H54 (cell line): ENCODE measurements at regions not wholly inside any gene's neighbourhood (a gene's known extent, or its start where the extent isn't known, plus 50 kb on each side); places are given as distances from the start of the nearest gene placed in this dataset.

Experiments
- DNase-seq: peaks from one replicate; pipeline ENCODE4 v3.0.0; 2011; ENCODE audit warnings: low spot score, mixed read lengths; ENCODE audit not compliant: insufficient read length
- FAIRE-seq: peaks from 3 replicates; lab custom pipeline; 2011; peaks lifted over from hg19 to GRCh38; lab: Jason Lieb, UNC
- POLR2A ChIP-seq: IDR thresholded peaks from 2 replicates; pipeline ENCODE4 v1.6.1; 2011; ENCODE audit warnings: low read depth, mild to moderate bottlenecking, low read length

GRCh38 chr4:125459531-125459930, 144.8 kb downstream of the FAT4 start:
- no peak for TF ChIP-seq POLR2A
- no peak for DNase-seq
- no peak for FAIRE-seq

DNA sequence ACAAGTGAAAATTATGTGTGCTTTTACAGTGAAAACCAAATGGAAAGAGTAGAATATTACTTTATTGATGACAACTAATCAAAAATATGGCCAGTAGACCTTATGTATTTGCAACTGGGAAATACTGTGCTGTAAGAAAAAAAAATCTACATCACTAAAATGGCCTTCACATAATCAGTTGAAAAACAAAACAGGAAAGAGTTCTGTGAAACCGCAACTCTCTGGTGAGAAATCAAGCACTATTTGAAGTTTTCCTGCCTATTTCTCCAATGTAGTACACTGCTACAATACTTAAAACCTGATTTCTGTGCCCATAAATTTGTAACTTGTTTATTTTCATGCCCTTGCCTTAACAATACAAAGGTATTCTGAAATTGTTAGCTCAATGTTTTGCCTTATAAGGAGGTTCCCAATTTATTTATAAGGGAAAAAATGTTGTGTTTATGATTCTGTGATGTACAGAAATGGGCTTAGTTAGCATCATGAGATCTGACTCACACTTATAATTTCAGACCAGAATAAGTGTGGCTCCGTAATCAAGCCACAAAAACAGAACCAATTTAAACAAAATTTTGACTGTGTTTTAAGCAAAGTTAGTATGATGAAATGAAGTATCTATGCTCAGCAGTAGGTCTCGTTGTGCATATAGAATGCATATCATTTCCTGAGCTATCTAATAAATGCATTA, 147.1 kb downstream of the FAT4 start:
- no peak for FAIRE-seq
- TF ChIP-seq POLR2A: no peak
- DNase-seq: no peak

DNA sequence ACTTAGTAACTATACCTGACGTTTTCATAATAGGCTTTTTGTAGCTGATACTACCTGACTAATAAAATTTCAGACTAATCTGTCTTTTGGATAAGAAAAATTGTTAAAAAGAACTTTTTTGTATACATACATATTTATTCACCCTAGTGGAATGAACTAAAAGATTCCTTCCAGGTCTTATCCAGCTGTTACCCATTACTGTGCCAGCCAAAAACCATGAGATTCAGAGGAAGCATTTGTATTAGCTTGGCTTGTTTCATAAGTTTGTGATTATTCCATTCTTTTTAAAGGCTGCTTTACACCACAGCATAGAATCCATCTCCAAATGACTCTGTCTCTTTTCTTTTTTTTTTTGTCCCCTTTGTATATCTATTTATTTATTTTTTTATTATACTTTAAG, 149.4 kb downstream of the FAT4 start:
- DNase-seq (no peak), FAIRE-seq (no peak)
- TF ChIP-seq POLR2A: no peak

- TF ChIP-seq POLR2A: no peak
- FAIRE-seq (no peak), DNase-seq (no peak)
Observed at GRCh38 chr4:125481334-125482045, 166.7 kb downstream of the FAT4 start.

- DNase-seq (no peak), FAIRE-seq (no peak)
- TF ChIP-seq POLR2A: no peak
Observed at GRCh38 chr4:125482822-125483221, 168.1 kb downstream of the FAT4 start.

DNA sequence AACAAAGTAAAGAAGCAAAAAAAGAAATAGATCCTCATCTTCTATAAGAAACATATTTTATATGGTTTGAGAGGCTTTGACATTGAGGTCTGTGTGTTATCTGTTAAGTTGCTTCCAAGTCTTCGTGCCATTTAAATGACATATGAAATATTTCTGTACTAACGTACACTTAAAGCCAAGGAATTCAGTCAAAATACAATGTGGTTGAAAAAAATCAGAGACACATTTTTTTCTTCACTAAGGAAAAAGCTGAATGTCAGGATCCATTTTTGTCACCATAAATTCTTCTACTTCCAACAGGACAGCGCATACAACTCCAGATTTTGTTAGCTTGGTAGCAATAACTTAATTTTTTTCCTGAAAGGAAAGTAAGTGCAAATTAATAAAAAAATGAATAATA, 168.5 kb downstream of the FAT4 start:
- FAIRE-seq (no peak), DNase-seq (no peak)
- TF ChIP-seq POLR2A: no peak

DNA sequence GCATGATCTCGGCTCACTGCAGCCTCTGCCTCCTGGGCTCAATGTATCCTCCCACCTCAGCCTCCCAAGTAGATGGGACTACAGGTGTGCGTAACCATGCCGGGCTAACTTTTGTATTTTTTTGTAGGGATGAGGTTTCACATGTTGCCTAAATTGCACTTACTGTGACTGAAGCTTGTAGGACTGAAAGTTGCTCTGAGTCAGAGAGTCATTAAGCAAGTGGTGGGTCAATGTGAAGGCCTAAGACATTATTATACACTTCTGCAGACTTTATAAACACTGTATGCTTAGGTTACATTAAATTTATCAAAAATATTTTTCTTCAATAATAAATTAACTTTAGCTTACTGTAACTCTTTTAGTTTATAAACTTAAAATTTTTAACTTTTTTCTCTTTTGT, 170.2 kb downstream of the FAT4 start:
- DNase-seq (no peak), FAIRE-seq (no peak)
- TF ChIP-seq POLR2A: no peak

GRCh38 chr4:125486351-125486750, 171.6 kb downstream of the FAT4 start:
- FAIRE-seq: no peak
- no peak for TF ChIP-seq POLR2A
- DNase-seq: no peak

- FAIRE-seq: no peak
- no peak for DNase-seq
- no peak for TF ChIP-seq POLR2A
Observed at GRCh38 chr4:125489952-125490690, 175.4 kb downstream of the FAT4 start.

- no peak for TF ChIP-seq POLR2A
- FAIRE-seq (no peak), DNase-seq (no peak)
Observed at GRCh38 chr4:125492957-125493356, 178.2 kb downstream of the FAT4 start.

GRCh38 chr4:125497861-125498260, 183.1 kb downstream of the FAT4 start:
- no peak for FAIRE-seq
- no peak for TF ChIP-seq POLR2A
- DNase-seq: no peak

- TF ChIP-seq POLR2A: no peak
- DNase-seq (no peak), FAIRE-seq (no peak)
Observed at GRCh38 chr4:125498981-125499380, 184.2 kb downstream of the FAT4 start.

DNA sequence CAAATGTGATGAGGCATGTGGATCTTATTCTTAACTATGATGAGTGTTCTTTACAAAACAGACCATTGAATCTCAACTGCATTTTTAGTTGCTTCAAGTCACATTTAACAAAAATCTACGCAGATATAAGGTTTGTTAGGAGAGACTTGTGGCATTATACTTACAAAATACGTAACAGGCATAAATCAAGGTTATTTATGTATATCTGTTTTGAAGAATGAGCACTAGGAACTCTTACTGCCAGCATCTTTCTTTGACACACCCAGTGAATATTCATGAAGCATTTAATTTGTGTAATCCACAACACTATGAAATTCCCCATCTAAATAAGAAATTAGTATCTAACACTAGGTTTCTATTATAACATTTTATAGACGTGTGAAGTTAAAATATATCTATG, 186.3 kb downstream of the FAT4 start:
- no peak for FAIRE-seq
- no peak for TF ChIP-seq POLR2A
- no peak for DNase-seq

DNA sequence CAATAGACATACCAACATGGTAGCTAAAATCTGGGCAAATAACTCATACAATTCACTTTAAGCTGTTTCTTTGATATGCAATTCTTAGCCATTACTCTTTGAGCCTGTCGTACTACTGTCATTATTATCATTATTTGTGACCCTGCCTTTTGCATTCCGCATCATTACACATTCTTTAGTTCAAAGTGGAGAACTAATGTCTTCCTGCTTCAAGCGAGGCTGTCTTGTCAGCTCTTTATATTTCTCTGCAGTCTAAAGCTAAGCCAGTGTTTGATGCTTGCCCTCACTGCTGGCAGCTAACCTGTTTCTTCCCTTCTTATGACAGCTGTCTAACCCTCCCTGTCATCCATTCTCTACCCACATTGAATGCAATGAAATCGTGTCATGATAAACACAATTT, 186.8 kb downstream of the FAT4 start:
- TF ChIP-seq POLR2A: no peak
- DNase-seq (no peak), FAIRE-seq (no peak)
